ENCODE measurements at regions not wholly inside any gene's neighbourhood (a gene's known extent, or its start where the extent isn't known, plus 50 kb on each side); places are given as distances from the start of the nearest gene placed in this dataset.
"Not testable (repeated sequence)": the region's sequence is repeated elsewhere in the genome, so short reads cannot be mapped to it uniquely, and the experiment has no call there.

GRCh38 chr5:84885485-84886258 lies 501.0 kb upstream of the EDIL3 start:
- DNase-seq (ENCODE audit: low read depth), result no peak

DNA sequence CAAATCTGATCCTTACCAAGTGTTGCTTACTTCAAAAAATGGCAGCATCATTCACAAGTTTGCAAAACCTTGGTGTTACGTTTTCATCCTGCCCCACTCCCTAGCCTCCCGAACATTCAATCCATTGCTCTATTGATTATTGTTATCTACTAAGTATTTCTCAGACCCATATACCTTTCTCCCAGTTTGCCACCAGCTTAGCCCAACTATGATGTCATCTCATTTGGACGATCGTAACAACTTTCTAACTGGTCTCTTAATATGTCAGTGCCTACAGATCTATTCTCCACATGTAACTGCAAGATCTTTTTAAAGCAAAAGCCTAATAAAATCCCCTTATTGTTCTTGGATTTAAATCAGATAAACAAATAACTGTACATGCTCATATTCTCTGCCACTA lies 497.1 kb upstream of the EDIL3 start:
- DNase-seq (ENCODE audit: low read depth), result no peak
- in situ Hi-C loops (cut with HindIII; ENCODE audit: low pct_unique_long_range_greater_than_20kb, low sequenced_read_pairs), result no loop called here

More at GRCh38 chr5:84885485-84886258, 501.0 kb upstream of the EDIL3 start:
- in situ Hi-C loops (cut with HindIII; ENCODE audit: low pct_unique_long_range_greater_than_20kb, low sequenced_read_pairs), result no loop called here

DNA sequence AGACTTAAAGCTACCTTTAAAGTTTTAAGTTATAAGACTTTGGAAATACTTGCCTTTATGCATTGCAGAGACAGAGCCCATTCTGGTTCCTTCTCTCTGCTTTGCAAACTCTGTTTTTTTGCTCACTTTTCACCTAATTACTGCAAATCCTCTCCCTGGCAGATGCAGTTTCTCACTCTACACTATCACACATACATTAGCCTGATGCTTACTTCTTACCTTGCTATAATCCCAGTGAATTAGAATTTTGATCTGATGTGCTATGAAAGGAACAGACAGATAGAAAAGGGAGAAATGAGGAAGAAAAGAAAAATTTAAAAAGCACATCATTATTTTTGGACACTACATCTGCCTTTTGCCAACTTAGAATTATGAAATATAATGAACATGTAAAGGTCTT lies 489.5 kb upstream of the EDIL3 start:
- in situ Hi-C loops (cut with HindIII; ENCODE audit: low pct_unique_long_range_greater_than_20kb, low sequenced_read_pairs), result no loop called here
- no peak for DNase-seq (ENCODE audit: low read depth)

GRCh38 chr5:84872768-84873167 lies 488.1 kb upstream of the EDIL3 start:
- DNase-seq (ENCODE audit: low read depth), result no peak
- in situ Hi-C loops (cut with HindIII; ENCODE audit: low pct_unique_long_range_greater_than_20kb, low sequenced_read_pairs), result no loop called here

- no peak for DNase-seq (ENCODE audit: low read depth)
- in situ Hi-C loops (cut with HindIII; ENCODE audit: low pct_unique_long_range_greater_than_20kb, low sequenced_read_pairs), result no loop called here
These were observed 485.7 kb upstream of the EDIL3 start for GRCh38 chr5:84870369-84870768.

GRCh38 chr5:84869675-84870074 lies 485.0 kb upstream of the EDIL3 start:
- in situ Hi-C loops (cut with HindIII; ENCODE audit: low pct_unique_long_range_greater_than_20kb, low sequenced_read_pairs), result no loop called here
- DNase-seq (ENCODE audit: low read depth), result no peak

DNA sequence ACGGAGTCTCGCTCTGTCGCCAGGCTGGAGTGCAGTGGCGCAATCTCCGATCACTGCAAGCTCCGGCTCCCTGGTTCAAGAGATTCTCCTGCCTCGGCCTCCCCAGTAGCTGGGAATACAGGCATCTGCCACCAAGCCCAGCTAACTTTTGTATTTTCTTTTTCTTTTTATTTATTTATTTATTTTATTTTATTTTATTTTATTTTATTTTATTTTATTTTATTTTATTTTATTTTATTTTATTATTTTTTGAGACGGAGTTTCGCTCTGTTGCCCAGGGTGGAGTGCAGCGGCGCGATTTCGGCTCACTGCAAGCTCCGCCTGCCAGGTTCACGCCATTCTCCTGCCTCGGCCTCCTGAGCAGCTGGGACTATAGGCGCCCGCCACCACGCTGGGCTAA lies 479.3 kb upstream of the EDIL3 start:
- in situ Hi-C loops (cut with HindIII; ENCODE audit: low pct_unique_long_range_greater_than_20kb, low sequenced_read_pairs); DNase-seq (ENCODE audit: low read depth): not testable (repeated sequence)

- in situ Hi-C loops (cut with HindIII; ENCODE audit: low pct_unique_long_range_greater_than_20kb, low sequenced_read_pairs), result no loop called here
- no peak for DNase-seq (ENCODE audit: low read depth)
These were observed 478.3 kb upstream of the EDIL3 start for GRCh38 chr5:84863020-84863419.

GRCh38 chr5:84862132-84862531 lies 477.5 kb upstream of the EDIL3 start:
- in situ Hi-C loops (cut with HindIII; ENCODE audit: low pct_unique_long_range_greater_than_20kb, low sequenced_read_pairs), result no loop called here
- no peak for DNase-seq (ENCODE audit: low read depth)

DNA sequence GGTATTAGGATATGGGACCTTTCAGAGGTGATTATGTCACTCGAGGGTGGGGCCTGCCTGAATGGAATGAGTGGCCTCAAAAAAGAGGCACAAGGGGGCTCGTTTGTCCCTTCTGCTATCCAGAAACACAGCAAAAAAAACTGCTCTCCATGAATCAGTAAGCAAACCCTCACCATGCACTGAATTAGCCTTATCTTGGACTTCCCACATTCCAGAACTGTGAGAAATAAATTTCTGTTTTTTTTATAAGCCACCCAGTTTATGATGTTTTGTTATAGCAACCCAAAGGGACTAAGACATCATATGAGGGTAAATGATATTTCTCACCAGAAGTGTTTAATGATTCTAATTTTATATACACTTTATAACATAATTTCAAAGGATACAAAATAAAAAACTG lies 476.6 kb upstream of the EDIL3 start:
- in situ Hi-C loops (cut with HindIII; ENCODE audit: low pct_unique_long_range_greater_than_20kb, low sequenced_read_pairs), result no loop called here
- no peak for DNase-seq (ENCODE audit: low read depth)

DNA sequence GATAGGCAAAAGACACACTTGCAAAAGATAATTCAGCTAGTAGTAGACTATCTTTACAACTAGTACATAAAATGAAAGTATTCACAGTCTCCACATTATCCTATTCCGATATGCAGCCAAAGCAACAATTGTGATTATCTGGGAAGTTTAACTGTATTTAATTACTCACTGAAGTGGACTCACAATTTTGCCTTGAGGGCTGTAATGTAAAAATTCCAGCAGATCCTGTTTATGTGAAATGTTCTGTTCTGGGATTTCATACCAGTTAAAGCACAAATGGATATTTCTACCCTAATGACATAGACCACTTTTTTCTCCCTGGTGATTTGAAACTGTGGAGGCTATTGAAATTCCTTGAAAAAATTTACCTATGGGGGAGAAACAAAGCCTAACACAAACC lies 474.4 kb upstream of the EDIL3 start:
- in situ Hi-C loops (cut with HindIII; ENCODE audit: low pct_unique_long_range_greater_than_20kb, low sequenced_read_pairs), result no loop called here
- DNase-seq (ENCODE audit: low read depth), result no peak

DNA sequence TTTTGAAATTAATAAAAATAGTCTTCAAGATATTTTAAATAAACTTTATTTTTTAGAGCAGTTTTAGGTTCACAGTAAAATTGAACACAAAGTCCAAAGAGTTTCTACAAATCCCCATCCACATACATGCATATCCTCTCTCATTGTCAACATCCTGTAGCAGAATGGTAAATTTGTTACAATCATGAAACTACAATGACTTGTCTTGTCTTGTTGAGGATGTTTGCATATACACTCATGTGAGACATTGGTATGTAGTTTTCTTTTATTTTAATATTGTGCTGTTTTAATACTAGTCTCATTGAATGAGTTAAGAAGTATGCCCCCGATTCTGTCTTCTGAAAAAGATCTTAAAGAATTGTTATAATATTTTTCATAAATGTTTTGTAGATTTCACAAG lies 447.0 kb upstream of the EDIL3 start:
- in situ Hi-C loops (cut with HindIII; ENCODE audit: low pct_unique_long_range_greater_than_20kb, low sequenced_read_pairs), result no loop called here
- no peak for DNase-seq (ENCODE audit: low read depth)

DNA sequence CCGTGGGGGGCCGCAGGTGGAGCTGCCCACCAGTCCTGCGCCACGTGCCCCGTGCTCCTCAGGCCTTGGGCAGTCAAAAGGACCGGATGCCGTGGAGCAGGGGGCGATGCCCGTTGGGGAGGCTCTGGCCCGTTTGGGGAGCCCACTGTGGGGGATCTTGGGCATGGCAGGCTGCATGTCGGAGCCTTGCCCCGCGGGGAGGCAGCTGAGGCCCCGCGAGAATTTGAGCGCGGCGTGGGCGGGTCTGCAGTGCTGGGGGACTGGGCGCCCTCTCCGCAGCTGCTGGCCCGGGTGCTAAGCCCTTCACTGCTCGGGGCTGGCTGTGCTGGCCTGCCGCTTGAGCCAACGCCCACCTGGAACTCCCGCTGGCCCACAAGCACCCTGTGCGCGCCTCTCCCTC lies 445.6 kb upstream of the EDIL3 start:
- in situ Hi-C loops (cut with HindIII; ENCODE audit: low pct_unique_long_range_greater_than_20kb, low sequenced_read_pairs), result no loop called here
- no peak for DNase-seq (ENCODE audit: low read depth)

DNA sequence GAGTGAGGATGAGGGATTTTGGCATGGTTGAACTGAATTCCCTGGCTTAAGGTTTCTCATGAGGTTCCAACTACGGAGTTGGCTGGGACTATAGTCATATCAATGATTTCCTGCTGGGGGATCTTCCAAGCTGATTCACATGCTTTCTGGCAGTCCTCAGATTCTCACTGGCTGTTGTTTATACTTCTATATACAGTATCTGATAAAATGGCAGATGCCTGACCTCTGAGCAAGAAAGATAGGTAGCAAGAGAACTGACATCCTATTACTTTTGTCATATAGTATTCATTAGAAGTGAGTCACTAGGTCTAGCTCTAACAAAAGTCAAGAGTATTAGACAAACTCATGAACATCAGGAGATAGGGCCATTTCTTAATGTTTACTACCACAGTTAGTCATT lies 440.9 kb upstream of the EDIL3 start:
- DNase-seq (ENCODE audit: low read depth), result no peak
- in situ Hi-C loops (cut with HindIII; ENCODE audit: low pct_unique_long_range_greater_than_20kb, low sequenced_read_pairs), result no loop called here

- in situ Hi-C loops (cut with HindIII; ENCODE audit: low pct_unique_long_range_greater_than_20kb, low sequenced_read_pairs), result no loop called here
- DNase-seq (ENCODE audit: low read depth), result no peak
These were observed 437.2 kb upstream of the EDIL3 start for GRCh38 chr5:84821924-84822323.

GRCh38 chr5:84817953-84818352 lies 433.3 kb upstream of the EDIL3 start:
- in situ Hi-C loops (cut with HindIII; ENCODE audit: low pct_unique_long_range_greater_than_20kb, low sequenced_read_pairs), result no loop called here
- DNase-seq (ENCODE audit: low read depth), result no peak

DNA sequence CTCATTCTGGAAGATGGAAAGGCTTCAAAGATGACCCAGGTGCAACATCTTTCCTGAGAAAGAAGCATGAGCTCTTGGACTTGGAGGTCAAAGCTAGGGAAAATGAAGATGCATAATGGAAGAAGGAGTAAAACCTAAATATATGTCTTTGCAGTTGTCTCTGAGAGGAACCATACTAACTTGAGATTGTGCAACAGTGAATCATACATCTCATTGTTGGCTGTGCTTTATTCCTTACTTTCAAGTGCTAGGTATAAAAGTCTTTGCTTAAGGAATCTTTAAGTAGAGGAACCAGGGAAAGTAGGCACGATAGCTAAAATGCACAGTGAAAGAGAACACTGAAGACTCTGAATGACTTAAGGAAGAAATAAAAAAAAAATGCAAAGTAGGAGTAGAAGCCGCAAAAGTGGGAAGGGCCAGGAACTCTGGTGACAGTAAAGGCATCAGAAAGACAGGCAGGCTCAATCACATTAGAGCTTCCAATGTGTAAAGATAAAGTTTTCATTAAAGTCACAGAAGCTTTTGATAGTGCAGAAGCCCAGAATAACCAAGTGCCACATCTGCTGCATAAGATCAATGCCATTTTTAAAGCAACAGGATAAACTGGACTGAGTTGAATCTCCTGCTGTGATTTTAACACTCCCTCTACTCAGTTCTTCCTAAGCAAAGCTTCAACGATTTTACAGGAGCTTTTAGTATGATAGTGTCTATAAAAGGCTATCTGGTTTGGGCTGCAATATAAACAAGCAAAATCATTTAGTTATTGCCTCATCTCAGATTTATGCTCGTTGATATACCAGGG lies 432.3 kb upstream of the EDIL3 start:
- no peak for DNase-seq (ENCODE audit: low read depth)
- in situ Hi-C loops (cut with HindIII; ENCODE audit: low pct_unique_long_range_greater_than_20kb, low sequenced_read_pairs), result no loop called here

- in situ Hi-C loops (cut with HindIII; ENCODE audit: low pct_unique_long_range_greater_than_20kb, low sequenced_read_pairs), result no loop called here
- DNase-seq (ENCODE audit: low read depth), result no peak
These were observed 431.5 kb upstream of the EDIL3 start for GRCh38 chr5:84816160-84816559.

DNA sequence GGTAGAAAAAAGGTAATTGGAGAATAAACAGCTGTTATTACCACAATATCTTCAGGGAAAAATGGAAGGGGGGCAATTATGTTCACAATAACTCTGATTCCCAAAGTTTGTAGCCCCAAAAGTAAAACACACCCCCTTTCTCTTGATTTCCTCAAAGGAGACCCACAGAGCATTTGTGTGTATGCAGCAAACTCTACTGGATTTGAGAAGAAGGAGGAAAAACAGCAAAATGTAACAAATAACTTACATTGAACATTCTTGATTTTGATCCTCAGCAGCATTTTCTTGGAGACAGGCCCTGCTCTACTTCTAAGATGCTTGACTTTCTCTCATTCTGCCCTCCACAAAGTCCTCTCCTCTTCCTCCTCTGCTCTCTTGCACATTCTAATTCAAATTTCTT lies 420.8 kb upstream of the EDIL3 start:
- in situ Hi-C loops (cut with HindIII; ENCODE audit: low pct_unique_long_range_greater_than_20kb, low sequenced_read_pairs), result no loop called here
- DNase-seq (ENCODE audit: low read depth), result no peak

- in situ Hi-C loops (cut with HindIII; ENCODE audit: low pct_unique_long_range_greater_than_20kb, low sequenced_read_pairs), result no loop called here
- no peak for DNase-seq (ENCODE audit: low read depth)
These were observed 411.7 kb upstream of the EDIL3 start for GRCh38 chr5:84796399-84796798.

Measured in Caki2 (cell line).